ENCODE measurements at regions not wholly inside any gene's neighbourhood (a gene's known extent, or its start where the extent isn't known, plus 50 kb on each side); places are given as distances from the start of the nearest gene placed in this dataset.

DNA sequence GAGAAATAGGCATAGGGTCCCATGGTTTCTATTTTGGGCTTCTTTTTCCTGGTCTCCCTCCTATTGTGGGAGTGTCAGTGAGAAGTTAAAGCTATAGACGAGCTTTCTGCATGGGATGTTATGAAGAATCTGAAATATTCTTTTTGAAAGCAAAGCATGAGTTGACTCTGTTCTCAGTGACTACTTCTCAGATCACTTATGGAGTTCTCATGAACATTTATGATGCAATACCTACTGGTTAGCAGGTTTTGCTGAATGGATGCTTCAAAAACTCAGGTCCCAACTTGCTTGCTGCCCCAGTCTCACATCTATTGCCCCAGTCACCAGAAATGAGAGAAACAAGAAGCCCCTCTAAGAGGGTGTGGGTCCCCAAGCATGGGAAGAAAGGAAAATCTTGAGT lies 365.0 kb downstream of the HRH4 start:
- no peak for DNase-seq (ENCODE audit: low read depth in 2 of 2)

DNA sequence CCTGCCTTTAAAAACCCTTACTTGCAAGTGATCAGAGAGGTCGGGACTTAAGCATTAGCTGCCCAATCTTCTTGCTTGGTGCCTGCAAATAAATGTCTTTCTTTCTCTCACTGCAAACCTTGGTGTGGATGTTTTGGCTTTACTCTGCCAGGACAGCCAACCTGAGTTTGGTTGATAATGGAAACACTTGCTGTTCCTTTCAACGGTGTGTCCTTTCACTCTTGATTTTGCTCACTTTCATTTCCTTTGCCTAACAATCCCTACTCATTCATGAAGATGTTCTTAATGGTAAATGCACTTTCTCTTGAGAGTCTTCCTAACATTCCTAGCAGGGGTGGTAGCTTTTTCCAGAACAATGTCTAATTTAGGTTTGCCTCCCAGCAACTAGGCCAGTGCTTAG lies 366.2 kb downstream of the HRH4 start:
- DNase-seq (ENCODE audit: low read depth in 2 of 2): no peak

DNA sequence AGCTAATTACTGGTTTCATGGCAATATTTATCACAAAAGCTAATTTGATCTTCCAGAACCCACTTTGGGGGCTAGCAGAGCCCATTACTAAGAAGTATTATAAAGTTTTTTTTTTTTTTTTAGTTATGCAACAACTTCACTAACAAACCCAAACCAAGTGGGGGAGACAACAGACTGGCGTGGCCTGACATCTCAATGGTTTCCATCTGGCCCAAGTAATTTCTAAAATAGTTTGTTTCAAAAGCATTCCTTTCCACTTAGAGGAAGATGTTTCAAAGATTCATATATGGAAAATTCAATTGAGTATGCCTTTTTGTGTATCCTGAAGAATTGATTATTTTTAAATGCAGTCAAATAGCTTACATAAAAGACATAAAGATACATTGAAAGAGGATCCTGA lies 367.1 kb downstream of the HRH4 start:
- DNase-seq (ENCODE audit: low read depth in 2 of 2): no peak

DNA sequence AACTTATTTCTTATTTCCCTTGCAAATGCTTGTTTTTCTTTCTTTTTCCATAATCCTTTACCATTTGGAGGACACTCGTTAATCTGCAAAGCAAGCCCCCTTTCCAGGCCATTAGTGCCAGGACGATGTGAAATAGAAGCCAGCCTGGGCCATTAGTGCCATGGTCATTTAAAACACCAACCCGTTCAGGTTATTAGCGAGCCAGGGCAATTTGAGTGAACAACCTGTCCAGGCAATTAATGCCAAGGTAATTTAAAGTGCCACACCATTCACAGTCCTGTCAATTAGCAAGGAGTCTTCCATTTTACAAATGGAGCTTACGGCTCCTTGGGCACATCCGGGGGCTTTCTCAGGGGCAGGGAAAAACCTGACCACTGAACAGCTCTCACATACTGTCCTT lies 370.6 kb downstream of the HRH4 start:
- DNase-seq (ENCODE audit: low read depth in 2 of 2): no peak

DNA sequence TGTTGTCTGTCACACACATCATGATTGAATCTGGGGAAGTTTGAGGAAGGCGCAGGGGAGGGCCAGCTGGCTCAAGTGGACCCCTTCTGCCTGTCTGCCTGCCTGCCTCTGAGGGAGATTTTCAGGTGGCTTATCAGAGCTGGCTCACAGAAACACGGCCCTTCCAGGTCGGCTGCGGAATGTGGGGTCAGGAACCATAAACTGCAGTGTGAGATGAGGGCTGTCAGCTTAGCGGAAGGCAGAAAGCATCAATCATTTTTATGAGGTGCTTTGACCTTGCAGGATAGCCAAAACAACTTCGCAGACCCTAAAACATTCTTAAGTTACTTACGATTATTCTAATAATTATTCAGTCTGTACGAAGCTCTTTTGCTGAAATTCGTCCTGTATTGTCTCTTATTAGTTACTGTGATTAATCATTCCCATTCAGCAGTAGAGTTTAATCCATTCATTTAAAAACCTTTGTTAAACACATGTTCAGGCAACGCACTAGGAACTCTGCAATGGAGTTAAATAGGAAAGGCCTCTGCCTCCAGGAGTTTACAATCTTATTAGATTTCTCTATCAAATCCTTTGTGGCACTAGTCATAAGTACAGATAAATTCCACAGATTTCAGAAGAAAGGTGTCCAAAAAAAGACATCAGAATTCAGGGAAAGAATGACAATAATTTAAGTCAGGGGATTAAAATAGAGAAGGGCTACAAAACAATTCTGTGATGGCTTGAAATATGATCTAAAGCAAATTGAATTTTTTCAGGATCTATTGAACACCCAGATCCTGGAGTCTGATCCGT lies 371.6 kb downstream of the HRH4 start:
- DNase-seq (ENCODE audit: low read depth in 2 of 2): peak; percentile 76 to 77

DNA sequence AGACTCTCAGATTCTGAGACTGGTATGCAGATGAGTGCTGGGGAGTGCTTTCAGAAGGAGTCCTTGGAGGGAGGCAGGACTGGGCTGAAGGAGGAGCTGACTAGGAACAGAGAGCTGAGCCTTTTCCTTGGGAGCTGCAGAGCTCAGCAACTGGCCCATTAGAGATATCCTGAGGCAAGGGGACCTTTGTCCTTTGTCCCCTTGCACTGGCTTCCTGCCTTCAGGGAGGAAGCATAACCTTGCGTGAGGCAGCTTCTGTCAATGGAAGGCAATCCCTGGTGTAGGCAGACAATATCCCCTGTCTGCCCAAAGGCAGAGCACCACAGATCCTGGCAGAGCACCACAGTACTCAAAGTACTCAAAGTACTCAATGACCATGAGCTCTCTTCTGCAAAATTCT lies 375.3 kb downstream of the HRH4 start:
- DNase-seq (ENCODE audit: low read depth in 2 of 2): no peak

DNA sequence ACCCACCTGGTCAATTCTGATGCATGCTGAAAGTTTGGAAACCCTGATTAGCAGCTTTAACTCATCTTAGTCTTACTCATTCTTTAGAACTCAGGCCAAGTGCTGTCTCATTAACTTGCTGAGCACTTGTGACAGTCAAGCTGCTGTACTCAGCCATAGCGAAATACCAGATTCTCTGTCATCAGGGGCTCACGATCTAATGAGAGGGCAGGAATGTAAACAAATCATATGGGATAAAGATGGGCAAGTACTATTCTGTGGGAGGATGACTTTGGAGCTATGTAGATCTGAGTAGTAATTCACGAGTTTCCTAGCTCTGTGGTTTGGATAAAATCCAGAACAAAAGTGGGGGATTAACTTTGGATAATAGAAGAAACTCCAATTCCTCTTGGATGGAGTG lies 376.6 kb downstream of the HRH4 start:
- DNase-seq (ENCODE audit: low read depth in 2 of 2): no peak

DNA sequence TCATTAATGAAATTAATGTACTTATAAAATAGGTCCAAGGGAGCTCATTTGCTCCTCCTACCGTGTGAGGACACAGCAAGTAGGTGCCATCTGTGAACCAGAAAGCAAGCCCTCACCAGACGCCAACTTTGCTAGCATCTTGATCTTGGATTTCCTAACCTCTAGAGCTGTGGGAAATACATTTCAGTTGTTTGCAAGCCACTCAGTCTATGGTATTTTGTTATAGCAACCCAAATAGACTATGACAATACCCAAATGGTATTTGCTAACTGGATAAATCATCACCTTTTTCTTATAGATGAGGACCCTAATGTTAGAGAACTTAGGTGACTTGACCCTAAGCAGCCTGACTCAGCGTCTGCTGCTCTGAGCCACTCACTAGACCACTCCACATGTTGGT lies 379.6 kb downstream of the HRH4 start:
- DNase-seq (ENCODE audit: low read depth in 2 of 2): no peak

DNA sequence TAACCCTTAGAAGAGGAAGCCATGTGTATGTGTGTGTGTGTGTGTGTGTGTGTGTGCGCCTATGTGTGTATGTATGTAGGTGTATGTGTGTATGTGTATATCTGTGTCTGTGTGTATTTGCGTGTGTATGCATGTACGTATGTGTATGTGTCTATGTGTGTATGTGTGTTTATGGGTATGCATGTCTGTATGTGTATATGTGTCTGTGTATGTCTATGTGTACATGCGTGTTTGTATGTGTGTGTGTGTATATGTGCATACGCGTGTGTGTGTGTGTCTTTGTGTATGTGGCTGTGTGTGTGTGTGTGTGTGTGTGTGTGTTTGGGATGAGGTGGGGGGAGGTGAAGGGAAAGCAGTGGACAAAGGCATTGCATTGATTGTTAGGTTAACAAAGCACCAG lies 380.2 kb downstream of the HRH4 start:
- no peak for DNase-seq (ENCODE audit: low read depth in 2 of 2)

DNA sequence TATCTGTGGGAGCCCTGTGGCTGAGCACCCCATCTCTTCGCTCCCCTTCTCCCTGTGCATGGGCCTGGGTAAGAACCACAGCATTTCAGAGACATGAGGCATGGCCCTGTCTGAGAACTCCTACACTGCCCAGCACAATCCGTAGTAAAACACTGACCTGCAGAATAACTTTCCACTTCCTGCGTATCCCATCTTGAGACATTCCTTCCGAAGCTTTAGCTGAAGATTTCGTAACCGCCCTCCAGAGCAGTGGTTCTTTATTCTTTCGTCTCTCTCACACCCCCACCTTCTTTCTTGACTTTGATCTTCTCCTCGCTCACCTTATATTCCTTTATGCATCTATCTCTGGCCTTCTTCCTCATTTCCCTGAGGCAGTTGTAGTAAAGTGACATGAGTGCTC lies 381.1 kb downstream of the HRH4 start:
- no peak for DNase-seq (ENCODE audit: low read depth in 2 of 2)

DNA sequence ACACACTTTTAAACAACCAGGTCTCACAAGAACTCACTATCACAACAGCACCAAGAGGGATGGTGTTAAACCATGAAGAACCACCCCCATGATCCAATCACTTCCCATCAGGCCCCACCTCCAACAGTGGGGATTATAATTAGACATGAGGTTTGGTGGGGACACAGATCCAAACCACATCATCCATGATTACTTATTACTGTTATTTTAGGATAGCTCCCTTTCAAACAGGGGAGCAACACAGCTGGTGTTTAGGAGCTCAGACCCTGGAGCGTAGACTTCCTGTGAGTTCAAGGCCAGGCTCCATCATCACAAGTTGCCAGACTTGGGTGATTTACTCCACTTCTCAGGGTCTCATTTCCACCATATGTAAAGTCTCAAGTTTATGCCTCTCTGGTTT lies 382.7 kb downstream of the HRH4 start:
- no peak for DNase-seq (ENCODE audit: low read depth in 2 of 2)

DNA sequence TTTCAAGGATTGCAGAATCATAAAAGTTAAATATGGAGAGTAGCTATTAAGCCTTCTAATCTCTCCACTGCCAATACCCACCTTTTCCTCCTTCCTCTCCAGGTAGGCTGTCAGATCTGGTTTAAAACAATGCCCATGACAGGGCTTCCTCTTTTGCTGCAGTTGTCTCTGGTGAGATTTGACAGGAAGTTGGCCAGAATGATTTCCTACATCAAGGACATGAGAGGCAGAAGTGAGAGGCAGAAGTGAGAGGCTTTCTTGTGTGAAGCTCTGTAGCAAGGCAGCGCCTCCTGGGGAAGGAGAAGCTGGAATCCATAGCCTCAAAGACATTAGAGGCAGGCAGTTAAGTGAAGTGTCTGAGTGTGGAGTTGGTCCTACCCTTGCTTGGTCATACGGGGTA lies 385.7 kb downstream of the HRH4 start:
- DNase-seq (ENCODE audit: low read depth in 2 of 2): no peak

DNA sequence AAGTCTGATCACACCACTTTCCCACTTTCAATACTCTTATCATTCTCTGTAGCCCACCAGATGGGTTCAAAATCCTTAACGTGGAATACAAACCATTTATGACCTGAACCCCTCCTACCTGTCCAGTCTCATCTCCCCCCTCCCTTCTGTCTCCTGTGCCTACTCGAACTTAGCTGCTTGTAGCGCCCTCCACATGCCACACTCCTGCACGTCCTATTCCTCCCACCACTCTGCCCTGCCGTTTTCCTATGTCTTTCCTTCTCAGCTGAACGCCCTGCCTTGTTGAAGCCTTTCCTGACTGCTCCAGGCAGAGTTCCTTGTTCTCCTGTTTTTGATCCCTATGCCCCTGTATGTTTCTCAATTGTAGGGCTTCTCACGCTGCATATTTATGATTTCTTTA lies 390.1 kb downstream of the HRH4 start:
- no peak for DNase-seq (ENCODE audit: low read depth in 2 of 2)

DNA sequence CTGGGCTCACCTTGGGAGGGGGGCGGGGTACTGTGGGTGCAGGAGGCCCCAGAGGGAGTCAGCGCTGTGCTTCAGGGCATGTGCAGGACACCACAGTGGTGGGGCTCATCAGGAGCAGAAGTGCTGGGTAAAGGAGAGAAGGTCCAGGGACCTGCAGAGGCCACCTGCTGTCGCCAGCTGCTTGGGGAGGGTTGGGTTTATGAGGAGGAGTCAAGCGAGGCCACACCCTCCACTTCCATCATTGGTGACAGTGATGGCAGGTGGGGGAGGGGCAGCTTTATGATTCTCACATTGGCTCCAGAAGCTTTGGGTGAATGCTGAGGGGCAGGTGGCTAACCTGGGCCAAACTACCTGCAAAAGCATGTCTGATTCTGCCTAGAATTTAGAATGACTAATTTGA lies 392.6 kb downstream of the HRH4 start:
- DNase-seq (ENCODE audit: low read depth in 2 of 2): no peak

DNA sequence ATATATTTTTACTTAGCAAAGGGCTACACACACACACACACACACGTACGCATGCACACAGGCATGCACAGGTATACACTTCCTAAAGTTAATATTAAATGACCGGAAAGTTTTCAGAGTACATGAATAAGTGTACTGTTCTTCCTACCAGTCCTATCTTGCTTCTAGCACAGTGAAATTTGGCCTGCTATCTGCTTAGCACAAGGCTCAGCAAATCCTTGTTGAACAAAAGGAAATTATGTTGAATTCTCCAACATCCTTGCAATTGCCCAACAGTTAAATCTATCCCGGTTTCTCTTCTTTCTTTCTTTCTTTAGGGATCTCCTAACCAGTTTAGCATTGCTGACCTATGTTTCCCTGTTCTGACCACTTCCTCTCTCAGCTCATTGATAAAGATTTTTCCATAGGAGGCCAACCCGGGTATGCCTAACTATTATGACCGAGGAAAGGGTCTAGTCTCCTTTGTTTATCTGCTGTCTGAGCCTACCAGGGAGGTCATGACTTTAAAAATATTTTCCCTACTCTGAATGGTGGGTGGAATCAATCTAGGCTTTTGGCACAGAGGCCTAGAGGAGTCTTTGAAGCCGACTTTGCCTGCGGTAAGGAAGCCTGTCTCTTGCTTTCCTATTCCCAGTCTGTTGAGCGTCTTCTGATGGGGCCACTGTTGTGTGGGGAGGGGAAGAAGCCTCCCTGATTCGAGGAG lies 400.7 kb downstream of the HRH4 start:
- DNase-seq (ENCODE audit: low read depth in 2 of 2): peak in 1 of 2 donors; percentile 37

DNA sequence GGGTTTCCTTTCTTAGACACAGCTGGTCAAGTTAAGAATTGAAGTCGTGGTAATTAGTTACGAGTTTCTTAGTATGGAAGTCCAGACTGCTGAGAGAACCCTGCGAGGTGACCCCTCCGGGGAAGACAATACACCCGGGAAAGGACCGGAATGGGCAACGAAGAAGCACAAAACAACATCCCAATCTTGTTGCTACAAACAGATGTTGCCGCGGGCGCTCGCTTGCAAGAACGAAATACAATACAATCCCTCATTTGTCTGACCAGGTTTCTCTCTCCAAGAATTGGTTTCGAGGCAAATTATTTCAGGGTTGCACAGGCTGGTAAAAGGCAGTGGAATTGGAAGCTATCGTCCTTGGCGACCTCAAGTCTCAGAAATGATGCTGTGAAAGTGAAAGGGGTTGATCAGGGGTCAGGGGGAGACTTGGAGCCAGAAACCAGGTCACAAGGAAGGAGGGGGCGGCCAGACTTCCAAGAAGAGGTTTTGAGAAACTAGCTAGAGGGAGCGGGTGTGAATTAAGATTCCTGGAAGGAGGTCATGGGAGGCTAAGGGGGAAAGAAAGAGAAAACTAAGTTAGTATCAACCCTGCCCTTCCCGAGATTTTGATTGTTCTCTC lies 401.9 kb downstream of the HRH4 start:
- no peak for DNase-seq (ENCODE audit: low read depth in 2 of 2)

DNA sequence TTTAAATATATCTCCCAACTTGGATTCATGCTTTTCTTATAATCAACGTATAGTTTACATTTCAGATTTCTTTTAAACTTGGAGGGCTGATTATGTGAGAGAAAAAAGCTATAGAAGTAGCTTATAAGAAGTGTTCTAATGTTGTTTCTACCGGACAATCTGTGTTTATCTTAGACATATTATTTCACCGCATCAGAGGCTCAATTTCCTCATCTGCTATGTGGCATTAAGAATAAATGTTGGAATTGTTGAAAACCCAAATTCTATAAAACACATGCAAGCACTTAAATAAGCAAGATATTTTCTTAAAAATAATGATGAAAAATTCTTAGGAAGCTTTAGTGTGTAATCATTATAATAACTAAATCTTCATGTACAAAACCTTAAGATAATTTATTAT lies 407.9 kb downstream of the HRH4 start:
- no peak for DNase-seq (ENCODE audit: low read depth in 2 of 2)

DNA sequence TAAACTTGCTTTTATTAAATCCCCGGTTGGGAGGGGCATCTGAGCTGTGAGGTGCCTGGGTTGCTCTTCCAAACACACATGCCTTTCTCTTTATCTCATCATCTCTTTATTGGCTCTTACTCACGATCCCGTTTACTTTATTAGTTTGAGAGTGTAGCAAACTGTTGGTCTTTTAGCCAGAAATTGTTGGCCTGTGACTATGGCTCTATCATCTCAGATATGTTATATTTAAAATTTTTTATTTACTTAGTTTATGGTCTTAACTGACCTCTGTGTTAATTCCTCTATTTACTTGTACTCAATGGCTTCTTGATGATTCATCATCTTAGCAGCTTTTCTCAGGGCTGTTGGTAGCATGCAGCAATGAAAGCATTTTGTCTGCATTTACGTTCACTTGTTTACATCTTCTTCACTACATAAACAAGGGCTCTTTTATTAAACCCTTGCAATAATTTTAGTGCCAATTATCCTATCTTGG lies 408.4 kb downstream of the HRH4 start:
- no peak for DNase-seq (ENCODE audit: low read depth in 2 of 2)

DNA sequence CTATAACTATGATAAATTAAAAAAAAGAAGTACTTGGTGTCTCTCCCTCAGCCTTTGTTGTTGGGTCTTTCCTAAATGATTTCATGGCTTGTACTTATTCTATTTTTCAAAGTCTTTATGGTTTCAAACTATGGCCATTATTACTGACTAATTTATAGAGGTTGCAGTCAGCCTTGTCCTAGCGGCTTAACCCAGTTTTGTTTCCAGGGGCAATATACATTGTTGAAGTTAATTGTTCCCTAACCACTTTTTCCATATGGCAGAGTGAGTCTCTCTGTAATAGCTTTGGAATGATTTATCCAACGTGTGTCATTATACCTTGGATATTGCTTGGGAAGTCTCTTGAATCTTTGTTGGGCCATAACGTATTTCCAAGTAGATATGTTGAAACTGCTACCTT lies 408.8 kb downstream of the HRH4 start:
- no peak for DNase-seq (ENCODE audit: low read depth in 2 of 2)

DNA sequence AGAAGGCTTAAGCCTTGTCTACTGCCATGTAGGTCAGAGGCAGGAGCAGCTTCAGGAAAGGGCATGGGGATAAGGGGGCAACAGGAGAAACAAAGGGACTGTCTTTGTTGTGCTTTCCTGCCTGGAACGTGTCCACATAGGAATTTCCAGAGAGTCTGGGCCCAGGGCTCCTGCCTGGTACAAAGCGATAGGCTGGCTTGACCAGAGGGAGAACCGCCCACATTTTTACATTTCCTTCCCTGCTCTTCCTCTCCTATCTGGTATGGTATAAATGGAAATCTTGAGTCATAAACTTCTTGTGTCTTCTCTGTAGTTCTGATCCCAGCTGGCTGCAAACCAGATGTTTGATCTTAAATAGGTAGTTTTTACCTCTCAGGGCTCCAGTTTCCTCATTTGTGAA lies 414.8 kb downstream of the HRH4 start:
- DNase-seq (ENCODE audit: low read depth in 2 of 2): peak in 1 of 2 donors; percentile 40

DNA sequence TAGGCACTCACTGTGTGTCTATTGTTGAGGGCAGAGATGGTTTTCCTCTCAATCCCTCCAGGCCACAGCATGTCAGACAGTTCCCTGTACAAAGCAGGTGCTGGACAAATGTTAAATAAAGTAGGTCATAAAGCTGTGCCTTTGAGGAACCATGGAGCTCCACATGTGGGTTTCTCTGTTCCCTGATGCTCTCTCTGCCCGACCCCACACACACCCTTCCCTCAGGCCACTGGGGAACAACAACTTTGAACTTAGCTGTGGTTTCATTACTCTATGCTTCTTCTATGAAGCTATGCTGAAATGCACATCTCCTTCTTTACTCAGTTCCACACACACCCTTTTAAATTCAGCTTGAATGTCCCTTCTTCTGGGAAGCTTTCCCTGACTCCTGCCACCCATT lies 415.3 kb downstream of the HRH4 start:
- no peak for DNase-seq (ENCODE audit: low read depth in 2 of 2)

DNA sequence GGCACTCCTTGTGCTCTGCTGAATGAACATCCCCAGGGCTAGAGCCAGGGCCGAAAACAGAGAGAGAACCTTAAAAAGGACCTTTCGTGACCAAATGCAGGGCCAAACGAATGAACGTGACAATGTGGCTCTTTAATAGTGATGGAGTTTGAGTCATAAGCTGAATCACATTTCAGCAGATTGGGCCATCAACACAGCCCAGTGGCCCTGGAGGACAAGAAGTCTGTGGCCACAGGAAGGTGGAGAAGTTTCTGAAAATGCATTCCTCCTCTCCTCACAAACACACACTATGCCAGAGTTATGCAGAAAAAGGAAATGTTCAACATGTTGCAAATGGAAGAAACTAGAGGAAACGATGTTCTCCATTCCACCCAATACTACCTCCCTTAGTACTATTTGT lies 415.8 kb downstream of the HRH4 start:
- DNase-seq (ENCODE audit: low read depth in 2 of 2): no peak

DNA sequence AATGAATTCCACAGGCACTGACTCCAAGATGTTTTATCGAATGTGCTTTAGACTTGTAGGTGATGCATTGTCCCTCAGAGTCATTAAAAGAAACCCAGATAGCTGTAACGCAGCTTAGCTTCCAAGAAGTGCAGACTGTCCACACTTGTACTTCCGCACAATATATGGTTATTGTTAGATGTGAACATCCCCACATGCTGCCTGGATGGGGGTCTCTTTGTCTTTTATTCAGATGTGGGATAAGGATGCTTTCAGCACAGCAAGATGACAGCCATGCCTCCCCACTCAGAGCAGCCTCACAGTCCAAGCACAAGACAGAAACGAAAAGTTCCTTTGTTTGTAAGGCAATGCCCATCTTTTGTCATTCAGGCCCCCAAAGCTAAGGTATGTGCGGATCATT lies 416.6 kb downstream of the HRH4 start:
- no peak for DNase-seq (ENCODE audit: low read depth in 2 of 2)

Data from lung microvascular endothelial cell (primary cell).